ENCODE measurements at regions not wholly inside any gene's neighbourhood (a gene's known extent, or its start where the extent isn't known, plus 50 kb on each side); places are given as distances from the start of the nearest gene placed in this dataset.

- TF ChIP-seq EZH2 (IDR thresholded peaks at IDR 0.05) (no peak), EZH2phosphoT487 (IDR thresholded peaks at IDR 0.05) (no peak)
- TF ChIP-seq, protein P1, sequence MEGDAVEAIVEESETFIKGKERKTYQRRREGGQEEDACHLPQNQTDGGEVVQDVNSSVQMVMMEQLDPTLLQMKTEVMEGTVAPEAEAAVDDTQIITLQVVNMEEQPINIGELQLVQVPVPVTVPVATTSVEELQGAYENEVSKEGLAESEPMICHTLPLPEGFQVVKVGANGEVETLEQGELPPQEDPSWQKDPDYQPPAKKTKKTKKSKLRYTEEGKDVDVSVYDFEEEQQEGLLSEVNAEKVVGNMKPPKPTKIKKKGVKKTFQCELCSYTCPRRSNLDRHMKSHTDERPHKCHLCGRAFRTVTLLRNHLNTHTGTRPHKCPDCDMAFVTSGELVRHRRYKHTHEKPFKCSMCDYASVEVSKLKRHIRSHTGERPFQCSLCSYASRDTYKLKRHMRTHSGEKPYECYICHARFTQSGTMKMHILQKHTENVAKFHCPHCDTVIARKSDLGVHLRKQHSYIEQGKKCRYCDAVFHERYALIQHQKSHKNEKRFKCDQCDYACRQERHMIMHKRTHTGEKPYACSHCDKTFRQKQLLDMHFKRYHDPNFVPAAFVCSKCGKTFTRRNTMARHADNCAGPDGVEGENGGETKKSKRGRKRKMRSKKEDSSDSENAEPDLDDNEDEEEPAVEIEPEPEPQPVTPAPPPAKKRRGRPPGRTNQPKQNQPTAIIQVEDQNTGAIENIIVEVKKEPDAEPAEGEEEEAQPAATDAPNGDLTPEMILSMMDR (IDR thresholded peaks at IDR 0.05) = no peak
These were observed 398.6 kb downstream of the WDR72 start for GRCh38 chr15:53360881-53361280.
